Ovary (tissue), 7 donors: ENCODE measurements at regions not wholly inside any gene's neighbourhood (a gene's known extent, or its start where the extent isn't known, plus 50 kb on each side); places are given as distances from the start of the nearest gene placed in this dataset.

Experiments used
- DNase-seq, 5 donors: peaks; one replicate each; pipeline ENCODE4 v3.0.0-alpha.2; 2019 to 2020
- H3K27ac ChIP-seq, 2 donors: fragments of 200-600 bp; one replicate each; pipeline versions ENCODE4 v1.5.1 to v1.8.0; 2019 to 2022
- H3K27me3 ChIP-seq: fragments of 200-600 bp; one replicate; pipeline ENCODE4 v1.8.0; 2022
- H3K36me3 ChIP-seq: fragments of 200-600 bp; sonication (generic); one replicate; pipeline ENCODE4 v1.5.1; 2019
- H3K4me1 ChIP-seq: one replicate; pipeline ENCODE4 v1.8.1; 2013; ENCODE audit warnings: mild to moderate bottlenecking, moderate library complexity; ENCODE audit not compliant: insufficient read depth
- H3K4me3 ChIP-seq: fragments of 200-600 bp; sonication (generic); one replicate; pipeline ENCODE4 v1.5.1; 2017
- H3K9me3 ChIP-seq, 2 donors: fragments of 200-600 bp in 1 of 2; sonication (generic) in 1 of 2; one replicate each; pipeline versions ENCODE4 v1.5.1 to v1.8.1; 2013 to 2019; ENCODE audit warnings: mild to moderate bottlenecking in 1 of 2, moderate library complexity in 1 of 2
- CTCF ChIP-seq, 3 donors: fragments of 450-650 bp in 2 of 3; fragments of 200-600 bp in 1 of 3; IDR thresholded peaks; one replicate each; pipeline versions ENCODE4 v1.5.1 to v1.8.0; 2016 to 2022; ENCODE audit warnings: antibody characterized with exemption in 3 of 3, mild to moderate bottlenecking in 1 of 3
- EP300 ChIP-seq: sonication (generic); formaldehyde crosslinking; IDR thresholded peaks from one replicate; pipeline ENCODE4 v1.6.1; 2017; ENCODE audit warnings: antibody characterized with exemption
- POLR2A ChIP-seq: fragments of 450-650 bp; IDR thresholded peaks from one replicate; pipeline ENCODE4 v1.6.1; 2017; ENCODE audit warnings: antibody characterized with exemption, mild to moderate bottlenecking, moderate library complexity
- WGBS, 3 donors: extraction: QIAGEN DNeasy Blood & Tissue Kit in 1 of 3; methylation state at CpG; one replicate each; pipeline versions ENCODE4 v1.1.5 to v1.1.7; 2013 to 2017; 5-methylcytosine and 5-hydroxymethylcytosine counted together
- intact Hi-C, 4 donors: fragments of 100-400 bp; cut with DNase I; formaldehyde crosslinking; loops; one replicate each; pipeline versions ENCODE4 v1.11.0 to v1.15.1; 2022 to 2023
- donor health status: DM: no; HTN: no; CAD: no; lungs with moderate emphysema.
- donor health status: DM: no; HTN: no; CAD: no.
- donor health status: Bipolar disorder and iron deficiency.
- donor health status: DM: no; HTN: no; CAD: no.
- donor health status: DM: yes; HTN: yes; CAD: no.

- Histone ChIP-seq H3K4me1 (no peaks in the 10 kb centered on the region), H3K36me3 (no peaks in the 10 kb centered on the region), H3K27me3 (no peaks in the 10 kb centered on the region), H3K4me3 (no peak overlapping the region), H3K9me3 (no peaks in the 10 kb centered on the region), H3K27ac (no peak overlapping the region)
- WGBS, 3 donors = 89 to 99% (median 97%) methylated on average over 3 of the region's 3 CpGs
- intact Hi-C loops = loop anchor here in 1 of 4 donors (10.0 kb wide), 1 partner anchor 224 kb away; no protein-coding TSS in a partner anchor
- TF ChIP-seq CTCF (IDR thresholded peaks at IDR 0.05) (no peak), EP300 (no peak), POLR2A (no peak)
- no peak for DNase-seq
These were observed 254.5 kb downstream of the SKIDA1 start for GRCh38 chr10:21270976-21271375.

- WGBS, 3 donors = 78 to 88% (median 84%) methylated on average over 5 of the region's 5 CpGs
- DNase-seq = no peak
- intact Hi-C loops = loop anchor here in 2 of 4 donors (5.0 kb wide), 1 partner anchor 187 kb away; no protein-coding TSS in a partner anchor
- Histone ChIP-seq H3K36me3 (no peaks in the 10 kb centered on the region), H3K9me3 (no peaks in the 10 kb centered on the region), H3K27ac (no peak overlapping the region), H3K27me3 (no peaks in the 10 kb centered on the region), H3K4me1 (no peaks in the 10 kb centered on the region), H3K4me3 (no peak overlapping the region)
- TF ChIP-seq CTCF (IDR thresholded peaks at IDR 0.05) = no peak
- TF ChIP-seq POLR2A = no peak
- TF ChIP-seq EP300 = no peak
These were observed 256.2 kb downstream of the SKIDA1 start for GRCh38 chr10:21269289-21269688.

GRCh38 chr10:21265622-21266021 lies 259.9 kb downstream of the SKIDA1 start:
- intact Hi-C loops = loop anchor here in 2 of 4 donors (5.0 kb wide), 1 partner anchor 183 kb away; no protein-coding TSS in a partner anchor

GRCh38 chr10:21264271-21264670 lies 261.2 kb downstream of the SKIDA1 start:
- Histone ChIP-seq H3K4me1 (peaks cover 2% of the 10 kb centered on the region), H3K36me3 (no peaks in the 10 kb centered on the region), H3K4me3 (no peak overlapping the region), H3K27ac (no peak overlapping the region), H3K27me3 (no peaks in the 10 kb centered on the region), H3K9me3 (no peaks in the 10 kb centered on the region)
- 89 to 94% (median 91%) methylated on average over 2 of the region's 2 CpGs for WGBS, 3 donors
- intact Hi-C loops = loop anchor here in 1 of 4 donors (5.0 kb wide), 2 partner anchors 187 to 402 kb away; no protein-coding TSS in a partner anchor
- DNase-seq = no peak
- no peak for TF ChIP-seq EP300

More at GRCh38 chr10:21265622-21266021, 259.9 kb downstream of the SKIDA1 start:
- Histone ChIP-seq H3K9me3 (no peaks in the 10 kb centered on the region), H3K36me3 (no peaks in the 10 kb centered on the region), H3K27ac (no peak overlapping the region), H3K4me3 (no peak overlapping the region), H3K4me1 (no peaks in the 10 kb centered on the region), H3K27me3 (no peaks in the 10 kb centered on the region)
- TF ChIP-seq CTCF (IDR thresholded peaks at IDR 0.05) = no peak
- TF ChIP-seq EP300 = no peak
- TF ChIP-seq POLR2A = no peak
- no peak for DNase-seq
- 87 to 92% (median 92%) methylated on average over 3 of the region's 3 CpGs for WGBS, 3 donors

- DNase-seq = no peak
- TF ChIP-seq POLR2A = no peak
- no peak for TF ChIP-seq EP300
- no peak for TF ChIP-seq CTCF (IDR thresholded peaks at IDR 0.05)
- Histone ChIP-seq H3K27ac (no peak overlapping the region), H3K4me1 (peaks cover 2% of the 10 kb centered on the region), H3K36me3 (no peaks in the 10 kb centered on the region), H3K27me3 (no peaks in the 10 kb centered on the region), H3K9me3 (no peaks in the 10 kb centered on the region), H3K4me3 (no peak overlapping the region)
- intact Hi-C loops = loop anchor here in 1 of 4 donors (5.0 kb wide), 2 partner anchors 187 to 402 kb away; no protein-coding TSS in a partner anchor
- WGBS, 3 donors = 90 to 96% (median 92%) methylated on average over 3 of the region's 3 CpGs
These were observed 261.6 kb downstream of the SKIDA1 start for GRCh38 chr10:21263839-21264238.
